Mesothelial cell of epicardium (in vitro differentiated cells): ENCODE measurements at regions not wholly inside any gene's neighbourhood (a gene's known extent, or its start where the extent isn't known, plus 50 kb on each side); places are given as distances from the start of the nearest gene placed in this dataset.

ENCODE experiments used
- DNase-seq, 2 experiments: peaks; one replicate each; pipeline ENCODE4 v3.0.0; 2021; ENCODE audit warnings: low spot score in 2 of 2; ENCODE audit not compliant: unreplicated experiment in 2 of 2
- H3K27ac Mint-ChIP-seq: 2 replicates; pipeline ENCODE4 v1.8.0; 2021; ENCODE audit warnings: mixed read lengths
- H3K27me3 Mint-ChIP-seq: 2 replicates; pipeline ENCODE4 v1.8.0; 2021; ENCODE audit warnings: low read depth, mixed read lengths
- H3K36me3 Mint-ChIP-seq: 2 replicates; pipeline ENCODE4 v1.8.0; 2021; ENCODE audit warnings: mixed read lengths
- H3K4me1 Mint-ChIP-seq: 2 replicates; pipeline ENCODE4 v1.8.0; 2021; ENCODE audit warnings: mixed read lengths
- H3K4me3 Mint-ChIP-seq: 2 replicates; pipeline ENCODE4 v1.8.0; 2021; ENCODE audit warnings: mild to moderate bottlenecking, moderate library complexity, mixed read lengths
- H3K9me3 Mint-ChIP-seq: 2 replicates; pipeline ENCODE4 v1.8.0; 2021; ENCODE audit warnings: mixed read lengths
- TF ChIP-seq, protein P1 (sequence below): fragments of 200-600 bp; sonication (generic); IDR thresholded peaks from one replicate; pipeline ENCODE4 v1.5.0; 2021; ENCODE audit warnings: antibody characterized with exemption; ENCODE audit not compliant: unreplicated experiment

DNA sequence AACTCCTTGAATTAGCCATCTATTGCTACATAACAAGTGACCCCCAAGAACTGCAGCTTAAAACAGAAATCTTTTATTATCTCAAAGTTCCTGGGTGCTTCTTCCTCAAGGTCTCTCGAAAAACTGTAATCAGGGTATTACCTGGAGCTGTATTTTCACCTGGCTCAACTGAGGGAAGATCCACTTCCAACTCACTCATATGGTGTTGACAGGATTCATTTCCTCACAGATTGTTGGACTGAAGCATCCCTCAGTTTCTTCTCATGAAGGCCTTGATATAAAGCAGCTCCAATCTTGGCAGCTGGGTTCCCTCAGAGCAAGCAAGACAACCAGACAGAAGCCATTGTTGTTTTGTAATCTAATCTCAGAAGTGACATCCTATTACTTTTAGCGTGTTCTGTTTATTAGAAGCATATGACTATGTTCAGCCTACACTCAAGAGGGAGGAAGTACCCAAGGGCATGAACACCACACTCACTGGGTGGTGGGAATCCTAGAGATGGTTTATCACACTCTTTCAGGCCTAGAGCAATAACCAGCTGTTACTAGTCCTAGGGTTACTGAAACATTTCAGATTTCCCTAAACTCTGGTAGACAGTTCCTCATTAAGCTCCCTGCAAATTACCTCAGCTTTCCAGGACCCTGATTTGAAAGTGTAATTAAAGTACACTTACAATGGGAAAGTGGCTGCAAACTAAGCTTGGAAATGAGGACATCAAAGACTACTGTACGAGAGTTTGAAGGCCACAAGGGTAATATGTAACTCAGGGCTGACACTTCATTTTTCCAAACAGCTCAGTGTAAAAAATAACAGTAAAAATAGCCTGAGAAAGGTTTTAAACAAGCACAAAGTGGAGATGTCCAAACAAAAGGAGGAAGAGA lies 222.2 kb downstream of the SEC23A start:
- H3K4me1 Mint-ChIP-seq, result peaks cover 5% of the 10 kb centered on the region
- no peak for DNase-seq
- H3K36me3 Mint-ChIP-seq, result no peaks in the 10 kb centered on the region
- H3K4me3 Mint-ChIP-seq, result no peak overlapping the region
- no peaks in the 10 kb centered on the region for H3K9me3 Mint-ChIP-seq
- H3K27ac Mint-ChIP-seq, result no peak overlapping the region
- H3K27me3 Mint-ChIP-seq, result no peaks in the 10 kb centered on the region
- TF ChIP-seq, protein P1, sequence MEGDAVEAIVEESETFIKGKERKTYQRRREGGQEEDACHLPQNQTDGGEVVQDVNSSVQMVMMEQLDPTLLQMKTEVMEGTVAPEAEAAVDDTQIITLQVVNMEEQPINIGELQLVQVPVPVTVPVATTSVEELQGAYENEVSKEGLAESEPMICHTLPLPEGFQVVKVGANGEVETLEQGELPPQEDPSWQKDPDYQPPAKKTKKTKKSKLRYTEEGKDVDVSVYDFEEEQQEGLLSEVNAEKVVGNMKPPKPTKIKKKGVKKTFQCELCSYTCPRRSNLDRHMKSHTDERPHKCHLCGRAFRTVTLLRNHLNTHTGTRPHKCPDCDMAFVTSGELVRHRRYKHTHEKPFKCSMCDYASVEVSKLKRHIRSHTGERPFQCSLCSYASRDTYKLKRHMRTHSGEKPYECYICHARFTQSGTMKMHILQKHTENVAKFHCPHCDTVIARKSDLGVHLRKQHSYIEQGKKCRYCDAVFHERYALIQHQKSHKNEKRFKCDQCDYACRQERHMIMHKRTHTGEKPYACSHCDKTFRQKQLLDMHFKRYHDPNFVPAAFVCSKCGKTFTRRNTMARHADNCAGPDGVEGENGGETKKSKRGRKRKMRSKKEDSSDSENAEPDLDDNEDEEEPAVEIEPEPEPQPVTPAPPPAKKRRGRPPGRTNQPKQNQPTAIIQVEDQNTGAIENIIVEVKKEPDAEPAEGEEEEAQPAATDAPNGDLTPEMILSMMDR, result no peak

GRCh38 chr14:38877744-38878388 lies 225.2 kb downstream of the SEC23A start:
- Mint-ChIP-seq H3K27ac (no peak overlapping the region), H3K4me3 (no peak overlapping the region), H3K9me3 (no peaks in the 10 kb centered on the region), H3K4me1 (peaks cover 5% of the 10 kb centered on the region), H3K36me3 (no peaks in the 10 kb centered on the region), H3K27me3 (no peaks in the 10 kb centered on the region)
- TF ChIP-seq, protein P1, result no peak
- DNase-seq, result no peak

DNA sequence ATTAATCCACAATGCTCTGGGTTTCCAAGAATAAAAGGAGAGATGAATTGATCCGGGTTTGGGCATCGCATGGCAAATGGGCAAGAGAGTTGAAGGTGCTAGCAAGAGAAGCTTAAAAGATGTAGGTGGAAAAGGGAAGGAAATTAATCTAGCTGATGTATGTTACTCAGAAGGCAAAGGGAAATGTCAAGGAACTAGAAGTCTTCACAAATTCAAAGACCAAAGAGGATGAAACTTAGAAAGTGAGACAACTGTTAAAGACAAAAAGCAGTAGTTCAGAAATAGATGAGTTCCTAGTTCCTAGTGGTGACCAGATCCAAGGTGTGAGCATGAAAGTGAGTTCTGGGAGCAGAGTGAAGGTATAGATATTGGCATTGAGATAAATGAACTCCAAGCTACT lies 228.3 kb downstream of the SEC23A start:
- TF ChIP-seq, protein P1, result no peak
- H3K36me3 Mint-ChIP-seq, result no peaks in the 10 kb centered on the region
- H3K4me1 Mint-ChIP-seq, result peaks cover 13% of the 10 kb centered on the region
- no peaks in the 10 kb centered on the region for H3K9me3 Mint-ChIP-seq
- H3K27ac Mint-ChIP-seq, result no peak overlapping the region
- H3K4me3 Mint-ChIP-seq, result no peak overlapping the region
- no peaks in the 10 kb centered on the region for H3K27me3 Mint-ChIP-seq
- no peak for DNase-seq

GRCh38 chr14:38873941-38874612 lies 229.0 kb downstream of the SEC23A start:
- Mint-ChIP-seq H3K27ac (no peak overlapping the region), H3K36me3 (no peaks in the 10 kb centered on the region), H3K9me3 (no peaks in the 10 kb centered on the region), H3K4me1 (peaks cover 19% of the 10 kb centered on the region), H3K27me3 (no peaks in the 10 kb centered on the region), H3K4me3 (no peak overlapping the region)
- DNase-seq, result no peak
- TF ChIP-seq, protein P1, result no peak

DNA sequence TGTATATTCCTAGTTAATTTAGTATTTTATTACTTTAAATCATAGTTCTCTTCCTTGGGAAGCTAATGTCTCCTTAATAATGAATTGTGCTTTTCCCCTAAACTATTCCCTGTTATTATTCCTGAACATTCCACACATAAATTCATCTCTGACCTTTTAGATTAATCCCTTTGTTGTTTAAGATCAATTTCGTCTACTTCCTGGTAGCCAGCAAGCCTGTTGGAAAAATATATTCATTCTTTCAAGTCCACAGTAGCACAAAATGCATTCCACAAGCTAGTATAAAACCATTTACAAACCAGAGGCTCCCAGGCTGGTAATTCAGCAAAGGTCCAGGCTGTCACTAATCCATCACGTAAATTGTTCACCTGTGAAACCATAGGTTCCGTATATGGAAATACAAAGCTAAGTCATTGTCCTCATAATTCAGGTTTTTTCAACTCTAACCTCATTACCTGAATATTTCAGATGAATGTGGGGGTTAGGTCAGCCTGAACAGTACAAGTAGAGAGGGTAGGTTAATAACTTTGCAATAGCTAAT lies 232.7 kb downstream of the SEC23A start:
- Mint-ChIP-seq H3K9me3 (no peaks in the 10 kb centered on the region), H3K4me3 (no peak overlapping the region), H3K27me3 (no peaks in the 10 kb centered on the region), H3K4me1 (peaks cover 34% of the 10 kb centered on the region), H3K36me3 (no peaks in the 10 kb centered on the region), H3K27ac (peak overlapping the region; percentile 87)
- DNase-seq, result no peak
- TF ChIP-seq, protein P1, result no peak
